Stimulated activated CD8-positive, alpha-beta memory T cell treated with anti-CD3 and anti-CD28 coated beads, Interleukin-4, amount 100 ng/mL, for 48 hours (primary cell): ENCODE measurements at regions not wholly inside any gene's neighbourhood (a gene's known extent, or its start where the extent isn't known, plus 50 kb on each side); places are given as distances from the start of the nearest gene placed in this dataset.

ENCODE experiments used
- DNase-seq: peaks from one replicate; pipeline ENCODE4 v3.0.0-alpha.2; 2020

GRCh38 chr15:57824186-57824585 lies 117.7 kb downstream of the POLR2M start:
- no peak for DNase-seq

- DNase-seq: no peak
Measured at GRCh38 chr15:57827021-57827420, 120.5 kb downstream of the POLR2M start.

GRCh38 chr15:57827971-57828370 lies 121.5 kb downstream of the POLR2M start:
- DNase-seq: no peak

- no peak for DNase-seq
Measured at GRCh38 chr15:57832183-57832582, 125.7 kb downstream of the POLR2M start.

GRCh38 chr15:57835119-57835518 lies 128.6 kb downstream of the POLR2M start:
- DNase-seq: no peak

- no peak for DNase-seq
Measured at GRCh38 chr15:57849317-57849716, 142.8 kb downstream of the POLR2M start.

GRCh38 chr15:57854531-57854930 lies 148.0 kb downstream of the POLR2M start:
- no peak for DNase-seq

- no peak for DNase-seq
Measured at GRCh38 chr15:57857871-57858270, 151.4 kb downstream of the POLR2M start.

GRCh38 chr15:57859130-57859685 lies 152.7 kb downstream of the POLR2M start:
- DNase-seq: no peak

- no peak for DNase-seq
Measured at GRCh38 chr15:57861034-57861638, 154.6 kb downstream of the POLR2M start.

- no peak for DNase-seq
Measured at GRCh38 chr15:57861815-57862586, 155.5 kb downstream of the POLR2M start.

GRCh38 chr15:57862761-57863160 lies 156.2 kb downstream of the POLR2M start:
- no peak for DNase-seq

GRCh38 chr15:57865294-57865693 lies 158.8 kb downstream of the POLR2M start:
- no peak for DNase-seq

- DNase-seq: peak; percentile 76
Measured at GRCh38 chr15:57866149-57866736, 159.7 kb downstream of the POLR2M start.

GRCh38 chr15:57867970-57868798 lies 161.7 kb downstream of the POLR2M start:
- DNase-seq: no peak

- DNase-seq: no peak
Measured at GRCh38 chr15:57870667-57871066, 164.2 kb downstream of the POLR2M start.

- no peak for DNase-seq
Measured at GRCh38 chr15:57872281-57873030, 165.9 kb downstream of the POLR2M start.

- DNase-seq: no peak
Measured at GRCh38 chr15:57873564-57874209, 167.2 kb downstream of the POLR2M start.

GRCh38 chr15:57875347-57875746 lies 168.8 kb downstream of the POLR2M start:
- no peak for DNase-seq

GRCh38 chr15:57878573-57878972 lies 172.1 kb downstream of the POLR2M start:
- DNase-seq: no peak

GRCh38 chr15:57881361-57881760 lies 174.8 kb downstream of the POLR2M start:
- DNase-seq: no peak

- DNase-seq: no peak
Measured at GRCh38 chr15:57881972-57882371, 175.5 kb downstream of the POLR2M start.
